Stimulated activated naive CD4-positive, alpha-beta T cell (primary cell): ENCODE measurements at regions not wholly inside any gene's neighbourhood (a gene's known extent, or its start where the extent isn't known, plus 50 kb on each side); places are given as distances from the start of the nearest gene placed in this dataset.
A peak's percentile ranks its signal among the peaks of the same experiment; 100 is the strongest.

Source experiments
- DNase-seq, 6 experiments: peaks; one replicate each; lab custom pipeline; 2025; lab: John Stamatoyannopoulos, UW

DNA sequence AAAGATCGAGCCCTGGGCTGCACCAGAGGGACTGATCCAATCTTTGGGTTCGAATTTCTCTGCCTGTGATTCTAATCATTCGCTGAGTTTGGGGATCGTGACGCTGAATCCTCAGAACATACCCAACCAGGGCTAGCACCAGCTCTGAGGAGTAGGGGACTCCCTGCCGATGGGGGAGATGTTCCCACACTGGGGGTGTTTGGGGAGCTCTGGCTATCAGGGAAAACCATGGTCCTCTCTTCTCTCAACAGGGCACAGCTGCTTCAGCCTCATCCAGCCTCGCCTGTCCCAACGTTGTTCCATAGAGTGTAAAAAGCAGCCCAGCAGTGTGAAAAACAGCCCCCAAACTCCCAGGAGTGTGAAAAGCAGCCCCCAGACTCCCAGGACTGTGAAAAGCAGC, 136.6 kb downstream of the ANKRD60 start:
- DNase-seq = no peak

DNA sequence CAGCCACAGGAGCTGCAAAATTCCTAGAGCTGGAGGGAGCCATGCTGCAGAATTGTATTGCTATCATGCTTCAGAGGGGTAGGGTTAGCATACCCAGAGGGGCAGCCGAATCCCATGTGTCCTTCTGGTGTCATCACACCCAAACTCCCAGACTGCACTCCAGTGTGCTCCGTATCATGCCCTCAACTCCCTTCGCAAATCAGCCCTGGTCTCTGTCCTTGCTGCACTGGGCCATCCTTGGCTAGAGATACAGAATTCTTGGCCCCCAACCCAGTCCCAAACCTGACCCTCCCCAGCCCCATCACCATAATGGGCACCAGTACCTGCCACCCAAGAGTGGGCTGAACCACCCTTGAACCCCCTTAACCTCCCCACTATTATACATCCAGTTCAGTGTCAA, 138.3 kb downstream of the ANKRD60 start:
- DNase-seq = no peak

DNA sequence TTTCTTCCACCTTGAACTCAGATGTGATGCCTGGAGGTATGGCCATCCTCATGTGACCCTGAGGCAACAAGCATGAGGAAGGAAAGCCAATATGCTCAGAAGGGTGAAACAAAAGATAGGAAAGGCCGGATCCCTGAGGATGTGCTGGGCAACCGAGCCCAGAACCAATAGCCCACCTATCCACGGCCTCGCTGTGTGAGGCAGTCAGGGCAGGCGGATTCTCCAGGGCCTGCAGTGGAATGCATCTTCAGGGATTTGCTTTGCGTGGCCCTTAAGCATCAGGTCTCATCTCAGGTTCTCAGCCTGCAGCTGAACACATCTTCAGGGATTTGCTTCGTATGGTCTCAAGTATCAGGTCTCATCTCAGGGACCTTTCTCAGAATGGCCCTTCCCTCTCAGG, 139.8 kb downstream of the ANKRD60 start:
- no peak for DNase-seq

DNA sequence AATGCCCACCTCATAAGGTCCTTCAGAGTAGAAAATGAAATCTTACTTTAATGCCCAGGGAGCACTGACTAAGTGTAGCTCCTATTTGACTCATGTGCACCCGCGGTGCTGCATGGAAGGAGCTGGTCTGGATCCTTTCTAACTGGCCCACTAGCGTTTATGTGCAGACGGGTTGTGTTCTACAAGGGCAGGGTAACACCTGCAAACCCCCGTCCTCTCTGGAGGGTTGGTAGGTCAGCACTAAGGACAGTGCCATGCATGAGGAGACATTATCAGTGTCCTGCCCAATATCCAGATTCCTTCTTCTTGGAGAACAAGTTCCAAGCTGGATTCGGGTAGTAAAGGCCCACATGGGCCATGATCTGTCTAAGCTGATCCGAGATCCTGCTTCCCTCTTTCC, 140.3 kb downstream of the ANKRD60 start:
- no peak for DNase-seq

DNA sequence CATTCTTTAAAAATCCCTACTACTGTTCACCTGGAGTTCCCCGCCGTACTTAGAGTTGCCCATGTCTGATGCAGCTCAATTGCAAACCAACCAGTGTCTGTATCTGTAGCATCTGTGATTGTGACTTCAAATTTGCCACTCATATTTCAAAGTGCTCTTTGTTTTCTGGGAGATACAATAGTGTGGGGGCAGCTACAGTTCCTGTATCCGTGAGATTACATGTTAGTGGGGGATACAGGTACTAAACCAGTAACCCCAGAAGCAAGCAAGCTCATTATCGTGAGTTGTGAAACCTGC, 140.9 kb downstream of the ANKRD60 start:
- DNase-seq = no peak

DNA sequence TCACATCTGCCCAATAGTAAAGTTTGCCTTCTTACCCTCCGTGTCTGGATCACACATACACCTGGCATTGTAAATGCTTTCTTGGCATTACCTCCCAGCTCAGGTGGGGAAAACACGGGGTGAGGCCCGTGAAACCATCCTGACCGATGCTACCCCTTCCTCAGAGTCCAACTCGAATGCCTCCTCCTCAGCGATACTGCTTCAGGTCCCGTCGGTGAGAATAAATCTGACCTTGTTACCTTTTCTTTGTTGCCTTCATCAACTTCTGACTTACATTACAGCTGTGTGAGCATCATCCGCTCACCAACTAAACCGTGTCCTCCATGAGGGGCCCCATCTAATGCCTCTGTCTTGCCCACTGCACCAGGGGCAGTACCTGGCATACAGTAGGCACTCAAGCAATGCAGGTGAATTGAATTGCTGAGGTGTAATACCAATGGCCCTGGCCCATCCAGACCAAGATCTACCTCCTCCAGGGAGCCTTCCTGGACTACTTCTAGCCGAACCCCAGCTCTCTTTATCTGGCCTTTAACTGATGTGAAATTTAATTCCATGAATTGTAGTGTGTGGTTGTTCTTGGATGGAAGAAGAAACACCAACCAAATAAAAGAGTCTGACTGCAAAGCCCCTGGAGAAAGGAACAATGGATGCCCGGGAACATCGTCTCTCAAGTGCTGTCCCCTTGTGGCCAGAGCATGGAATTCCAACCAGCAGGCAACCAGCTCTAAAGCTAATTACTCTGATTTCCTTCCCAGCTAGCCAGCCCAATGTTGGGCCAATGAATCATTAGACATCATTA, 141.5 kb downstream of the ANKRD60 start:
- DNase-seq = peak in 1 of 6 experiments; percentile 10

DNA sequence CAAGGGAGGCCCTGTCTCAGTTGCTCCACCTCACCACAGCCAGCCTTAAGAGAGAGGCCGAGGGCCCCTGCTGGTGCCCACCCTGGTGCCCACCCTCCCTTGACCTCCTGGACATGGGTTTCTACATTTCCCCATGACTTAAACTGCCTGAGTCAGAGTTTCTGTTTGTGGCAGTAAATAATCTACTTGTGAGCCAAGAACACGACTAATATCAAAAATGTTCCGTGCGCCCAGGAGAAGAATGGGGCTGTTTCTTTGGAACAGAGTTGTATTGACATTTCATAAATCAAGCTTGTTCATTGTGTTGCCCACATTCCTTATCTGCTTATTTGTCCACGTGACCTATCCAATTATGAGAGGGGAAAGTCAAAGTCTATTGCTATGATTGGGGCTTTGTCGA, 143.5 kb downstream of the ANKRD60 start:
- DNase-seq = no peak

DNA sequence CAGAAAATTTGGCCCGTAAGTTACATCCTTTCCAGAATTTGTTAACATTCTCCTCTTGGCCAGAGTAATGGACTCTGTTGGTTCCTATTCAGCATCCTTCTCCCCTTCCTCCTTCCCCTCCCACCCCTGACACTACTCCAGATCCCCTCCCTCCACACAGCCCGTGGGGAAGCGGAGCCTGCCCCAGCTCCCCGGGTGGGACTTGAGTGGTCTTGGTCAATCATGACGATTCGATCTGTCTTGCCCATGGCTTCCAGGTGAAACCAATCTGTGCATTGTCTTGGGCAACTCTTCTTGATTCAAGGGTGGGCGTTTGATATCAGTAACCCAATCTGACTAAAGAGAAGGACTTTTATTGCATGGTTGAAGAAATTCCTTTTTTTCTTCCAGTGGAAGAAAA, 143.9 kb downstream of the ANKRD60 start:
- DNase-seq = no peak

DNA sequence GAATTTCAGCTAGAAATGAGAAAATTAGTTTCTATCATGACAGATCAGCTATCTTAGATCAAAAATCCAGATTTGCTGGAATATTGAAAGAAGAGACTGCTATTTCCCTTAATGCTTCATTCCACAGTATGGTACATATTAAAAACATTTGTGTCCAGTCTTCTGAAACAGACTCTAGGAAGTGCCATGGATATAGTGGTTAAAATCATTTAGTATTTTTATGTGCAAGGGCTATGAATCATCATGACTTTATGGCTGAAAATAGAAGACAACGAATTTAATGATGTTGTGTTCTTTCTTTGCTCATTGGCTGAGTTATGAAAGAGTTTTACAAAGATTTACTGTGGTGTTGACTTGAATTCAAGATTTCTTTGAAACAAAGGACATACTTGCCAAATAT, 146.6 kb downstream of the ANKRD60 start:
- DNase-seq = no peak

DNA sequence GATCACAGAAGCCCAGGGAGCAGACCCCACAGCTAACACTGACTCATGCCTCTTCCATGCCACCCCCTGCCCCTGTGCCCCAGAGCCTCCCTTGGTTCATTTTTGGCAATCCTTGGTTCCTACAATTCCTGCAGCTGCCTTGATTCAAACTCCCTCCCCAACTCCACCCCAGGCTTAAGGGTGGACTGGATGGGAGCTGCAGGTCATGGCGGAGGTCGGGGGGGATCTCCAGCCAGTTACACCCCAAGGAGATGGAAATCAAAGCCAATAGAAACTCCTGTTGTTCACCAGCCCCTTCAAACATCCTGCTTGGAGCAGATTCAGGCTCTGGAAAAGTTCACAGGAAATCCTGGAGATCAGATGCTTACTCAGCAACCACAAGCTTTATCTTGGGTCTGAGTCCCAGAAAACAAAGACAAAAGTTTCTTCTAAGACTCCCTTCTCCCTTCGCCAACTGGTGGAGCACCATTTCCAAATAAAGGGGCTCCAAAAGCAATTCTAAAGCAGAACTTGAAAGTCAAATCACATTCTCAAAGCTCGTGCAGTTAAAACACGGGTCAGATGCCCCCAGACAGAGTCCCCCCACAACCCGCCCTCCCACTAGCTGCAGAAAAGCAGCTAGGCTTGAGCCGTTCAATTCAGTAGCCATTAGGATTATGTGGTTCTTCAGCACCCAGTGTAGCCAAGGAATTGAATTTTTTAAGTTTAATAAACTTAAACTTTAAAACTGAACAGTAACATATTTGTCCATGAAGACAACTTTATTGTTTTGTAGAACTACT, 149.5 kb downstream of the ANKRD60 start:
- no peak for DNase-seq

DNA sequence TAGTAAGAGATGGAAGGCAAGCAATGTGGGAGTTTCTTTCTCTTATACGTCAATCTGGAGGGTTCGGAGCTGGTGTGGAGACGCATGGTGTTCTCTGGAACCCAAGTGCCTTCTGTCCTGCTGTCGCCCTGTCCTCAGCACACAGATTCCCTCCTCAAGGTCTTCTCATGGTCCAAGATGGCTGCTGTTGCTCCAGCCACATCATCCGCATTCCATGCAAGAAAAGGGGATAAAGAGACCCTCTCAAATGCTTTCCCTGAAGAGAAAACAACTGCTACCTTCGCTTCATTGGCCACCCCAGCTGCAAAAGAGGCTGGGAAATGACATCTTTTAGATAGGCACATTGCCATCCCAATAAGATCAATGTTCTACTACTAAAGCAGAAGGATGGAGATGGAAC, 151.2 kb downstream of the ANKRD60 start:
- no peak for DNase-seq

DNA sequence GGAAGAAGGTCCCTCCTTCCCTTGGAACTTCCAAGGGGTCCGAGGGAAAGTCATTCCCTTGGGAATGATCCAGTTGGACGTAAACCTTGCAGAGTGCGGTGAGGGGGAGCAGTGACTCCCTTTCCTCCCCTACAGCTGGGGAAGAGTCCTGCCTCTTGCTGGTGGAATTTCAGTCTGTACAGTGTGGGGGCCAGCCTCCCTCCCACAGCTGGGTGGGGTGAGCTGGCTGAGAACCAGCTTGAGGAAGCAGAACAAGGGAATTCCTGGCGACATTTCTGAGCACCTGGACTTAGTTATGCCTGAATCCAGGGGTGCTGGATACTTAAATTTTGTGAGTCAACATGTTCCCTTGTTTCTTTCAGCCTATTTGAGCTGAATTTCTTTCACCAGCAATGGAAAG, 152.0 kb downstream of the ANKRD60 start:
- no peak for DNase-seq

DNA sequence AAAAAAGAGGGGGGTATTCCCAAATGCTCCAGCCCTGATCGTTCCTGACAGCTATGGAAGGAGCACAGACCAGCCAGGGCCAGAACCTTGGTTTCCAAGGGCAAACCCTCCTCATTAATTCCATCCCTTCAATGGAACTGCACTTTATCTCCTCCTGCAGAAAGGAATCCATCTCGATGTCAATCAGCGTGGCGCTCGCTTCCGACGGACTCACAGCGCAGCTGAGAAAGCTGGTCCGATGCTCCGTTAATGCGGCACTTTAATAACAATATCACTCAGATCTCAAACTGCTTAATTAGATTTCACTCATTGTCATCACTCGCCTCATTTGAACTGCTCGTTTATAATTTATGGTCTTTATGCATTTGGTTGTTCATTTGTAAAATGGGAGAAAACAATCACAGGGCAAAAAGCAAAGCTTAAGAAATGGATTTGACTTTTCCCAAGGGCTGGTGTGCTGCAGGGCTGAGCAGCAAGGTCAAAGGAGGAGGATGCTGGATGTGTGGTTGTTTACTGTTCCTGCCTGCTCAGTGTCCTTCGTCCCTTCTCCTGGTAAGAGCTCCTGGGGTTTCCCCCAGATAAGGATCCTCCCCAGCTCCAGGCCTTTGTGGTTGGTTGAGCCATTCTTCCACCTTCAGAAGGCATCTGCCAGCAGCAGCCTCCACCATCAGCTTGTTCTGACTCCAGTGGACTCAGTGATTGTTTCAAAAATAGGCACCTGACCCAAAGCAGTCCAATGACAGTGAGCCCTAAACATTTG, 152.7 kb downstream of the ANKRD60 start:
- no peak for DNase-seq

DNA sequence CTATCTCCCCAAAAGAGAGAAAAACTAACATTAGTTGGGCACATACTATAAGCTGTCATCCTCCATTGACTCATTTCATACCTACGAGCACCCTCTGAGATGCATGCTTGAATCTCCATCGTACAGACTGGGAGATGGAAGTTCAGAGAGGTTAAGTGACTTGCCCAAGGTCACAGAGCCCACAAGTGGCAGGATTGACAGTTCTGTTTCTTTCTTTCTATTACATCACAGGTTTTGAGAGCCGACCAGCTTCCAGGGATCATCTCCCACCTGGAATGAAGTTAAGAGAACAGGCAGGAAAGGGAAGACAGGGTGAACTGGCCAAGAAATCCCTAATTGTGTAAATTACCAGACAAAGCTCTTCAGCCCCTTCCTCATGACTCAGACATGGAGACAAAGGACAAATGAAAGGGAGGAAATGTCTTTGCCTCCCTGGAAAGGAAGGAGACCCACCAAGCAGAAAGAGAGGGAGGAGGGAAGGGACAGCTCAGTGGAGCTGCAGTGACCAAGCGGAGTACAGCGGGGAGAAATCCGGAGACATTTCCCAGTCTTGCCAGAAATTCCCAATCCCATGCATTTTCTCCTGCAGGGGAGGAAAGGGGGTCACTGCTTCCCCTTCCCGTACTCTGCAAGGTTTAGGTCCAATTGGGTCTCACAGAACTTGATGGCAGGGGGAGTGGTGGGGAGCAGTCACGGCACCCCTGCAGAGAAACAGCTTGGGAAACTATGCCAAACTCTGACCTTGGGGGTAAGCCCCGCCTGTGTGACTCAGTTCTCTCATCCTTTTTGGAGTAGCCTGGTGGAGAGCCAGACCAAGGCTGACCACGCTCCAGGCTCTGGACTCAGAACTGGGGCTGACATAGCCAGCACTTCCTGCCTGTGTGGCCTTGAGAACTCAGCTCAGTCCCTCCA, 154.3 kb downstream of the ANKRD60 start:
- DNase-seq = no peak

DNA sequence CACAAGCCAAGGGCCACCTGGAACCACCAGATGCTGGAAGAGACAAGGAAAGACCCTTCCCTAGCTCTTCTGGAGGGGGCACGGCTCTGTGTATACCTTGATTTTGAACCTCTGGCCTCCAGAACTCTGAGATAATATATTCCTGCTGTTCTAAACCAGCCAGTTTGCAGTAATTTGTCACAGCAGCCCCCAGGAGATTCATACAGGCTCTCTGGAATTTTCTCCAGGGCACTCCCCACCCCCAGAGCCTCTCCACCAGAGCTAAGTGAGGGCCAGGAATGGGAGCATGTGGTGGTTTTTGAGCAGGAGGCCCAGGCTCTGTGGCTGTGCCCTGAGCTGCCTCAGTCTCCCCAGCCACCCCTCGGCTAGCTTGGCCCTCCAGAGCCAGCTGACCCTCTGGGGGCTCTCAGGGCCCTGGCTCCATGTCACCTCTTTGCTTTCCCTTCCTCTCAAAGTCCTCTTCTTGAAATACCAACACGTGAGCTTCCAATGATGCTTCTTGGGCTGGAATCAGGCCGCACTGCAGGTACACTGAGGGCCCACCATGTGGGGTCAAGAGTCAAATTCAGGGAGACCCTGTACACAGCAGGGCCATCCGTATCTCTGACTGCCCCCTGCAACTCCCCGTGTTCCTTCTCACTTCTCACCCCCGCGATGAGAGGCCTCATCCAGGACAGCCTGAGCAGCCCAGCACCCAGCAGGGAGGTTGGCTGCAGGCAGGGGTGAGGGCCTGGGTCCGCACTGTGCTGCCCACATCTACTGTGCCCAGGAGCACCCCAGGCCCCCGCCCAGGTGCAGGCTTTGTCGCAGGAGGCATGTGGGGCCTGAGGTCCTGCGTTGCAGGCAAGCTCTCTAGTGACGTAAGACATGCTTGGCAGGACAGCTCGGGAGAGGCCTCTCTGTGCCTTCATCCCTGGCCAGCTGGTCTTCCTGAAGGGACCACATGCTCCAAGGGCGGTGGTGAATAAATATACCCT, 155.5 kb downstream of the ANKRD60 start:
- no peak for DNase-seq

DNA sequence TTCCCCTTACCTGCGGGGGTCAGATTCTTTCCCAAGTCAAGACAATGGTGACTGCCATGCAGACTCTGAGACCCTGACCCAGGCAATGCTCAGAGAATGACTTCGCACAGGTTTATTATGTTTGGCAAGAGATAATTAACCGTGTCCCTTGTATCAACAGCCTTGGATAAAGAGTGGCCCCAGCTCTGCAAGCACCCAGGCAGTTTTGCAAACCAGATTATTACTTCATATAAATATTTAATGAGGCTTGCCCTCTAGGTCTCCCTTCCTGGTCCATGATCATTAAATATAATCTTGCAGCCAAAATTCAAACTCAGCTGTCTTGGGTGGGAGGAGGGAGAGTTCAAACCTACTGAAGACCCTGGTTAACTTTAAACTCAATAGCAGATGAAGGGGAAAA, 156.5 kb downstream of the ANKRD60 start:
- no peak for DNase-seq

DNA sequence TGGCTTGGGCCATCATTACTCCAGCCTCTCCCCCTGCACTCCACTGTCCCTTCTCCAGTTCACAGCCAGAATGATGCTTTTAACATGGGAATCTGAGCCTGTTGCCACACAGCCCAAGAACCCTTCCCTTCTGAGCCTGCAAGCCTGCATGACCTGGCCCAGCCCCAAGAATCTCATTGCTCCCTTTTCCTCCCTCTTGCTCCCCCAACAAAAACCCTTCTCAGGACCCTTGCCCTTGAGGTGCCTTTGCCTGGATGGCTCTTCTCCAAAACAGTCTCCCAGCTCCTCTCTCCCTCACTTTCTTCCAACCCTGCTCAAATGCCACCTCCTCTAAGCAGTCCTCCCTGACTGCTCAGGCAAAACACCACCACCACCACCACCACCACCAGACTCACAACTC, 157.2 kb downstream of the ANKRD60 start:
- no peak for DNase-seq

DNA sequence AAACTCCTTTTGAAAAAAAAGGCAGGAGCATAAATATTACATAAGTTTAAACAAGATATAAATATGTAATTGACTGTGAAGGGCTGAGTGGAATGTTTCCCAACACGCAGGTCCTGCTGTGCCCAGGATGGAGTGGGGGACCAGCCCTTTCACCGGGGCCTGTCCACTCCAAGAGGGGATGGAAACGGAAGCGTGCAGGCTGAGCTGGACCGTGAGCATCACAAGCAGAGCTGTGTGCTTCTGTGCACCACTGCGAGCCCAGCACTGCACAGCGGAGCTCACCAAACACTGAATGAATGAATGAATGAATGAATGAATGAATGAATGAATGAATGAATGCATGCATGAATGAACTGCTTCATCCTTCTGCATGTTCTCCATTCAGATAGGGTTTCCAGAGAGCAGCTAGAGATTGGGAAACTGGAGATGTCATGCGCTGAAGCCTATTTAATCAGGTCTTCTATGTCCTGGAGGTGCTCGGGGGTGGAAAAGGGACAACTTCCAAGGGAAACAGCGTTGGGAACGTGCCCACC, 157.7 kb downstream of the ANKRD60 start:
- DNase-seq = no peak

DNA sequence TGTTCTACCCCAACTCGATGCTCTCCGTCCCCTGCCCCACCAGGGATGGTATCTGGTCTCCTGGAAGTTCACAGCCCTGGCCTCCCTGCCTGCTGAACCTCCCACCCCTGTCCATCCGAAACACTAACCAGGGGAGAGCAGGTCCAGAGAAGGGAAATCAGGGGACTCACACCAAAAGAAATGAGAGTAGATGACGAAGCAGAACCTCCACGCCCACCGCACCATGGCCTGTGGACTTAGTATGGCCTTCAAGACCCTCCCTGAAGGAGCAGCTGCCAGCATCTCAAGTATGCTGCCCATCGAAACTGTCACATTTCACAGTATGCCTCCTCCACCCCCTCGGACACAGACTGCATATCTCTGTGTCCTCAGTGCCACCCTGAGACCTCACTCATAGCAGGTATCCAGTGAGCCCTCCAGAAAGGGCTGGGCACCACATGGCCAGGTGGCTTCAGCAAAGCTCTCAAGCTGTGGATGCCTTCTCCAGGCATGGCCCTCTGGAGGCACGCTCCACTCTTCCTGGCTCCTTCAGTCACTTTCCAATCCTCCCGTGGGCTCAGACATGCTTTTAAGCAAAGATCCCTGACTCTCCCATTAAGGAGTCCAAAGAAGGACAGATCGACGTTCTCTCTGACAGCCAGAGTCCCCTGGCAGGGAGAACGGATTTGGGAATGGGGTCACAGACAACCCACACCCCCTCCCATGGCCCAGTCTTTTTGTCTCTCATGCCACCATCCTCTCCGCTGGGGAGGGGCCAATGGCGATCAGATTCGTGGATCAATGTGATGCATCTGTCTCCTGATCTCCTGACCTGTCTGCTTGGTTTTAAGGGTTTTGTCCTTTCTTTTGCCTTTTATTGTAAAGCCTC, 158.4 kb downstream of the ANKRD60 start:
- DNase-seq = no peak
